Mucosa of rectum (tissue), 2 donors: ENCODE measurements at regions not wholly inside any gene's neighbourhood (a gene's known extent, or its start where the extent isn't known, plus 50 kb on each side); places are given as distances from the start of the nearest gene placed in this dataset.
"Not testable (repeated sequence)": the region's sequence is repeated elsewhere in the genome, so short reads cannot be mapped to it uniquely, and the experiment has no call there.

ENCODE experiments used
- H3K27ac ChIP-seq, 2 donors: one replicate each; pipeline ENCODE4 v1.7.0; 2013; ENCODE audit warnings: inconsistent platforms in 2 of 2, low read depth in 2 of 2, low read length in 2 of 2
- H3K27me3 ChIP-seq, 2 donors: one replicate each; pipeline ENCODE4 v1.7.0; 2013; ENCODE audit warnings: low read length in 2 of 2; ENCODE audit not compliant: control insufficient read depth in 2 of 2, insufficient read depth in 2 of 2
- H3K36me3 ChIP-seq, 2 donors: one replicate each; pipeline ENCODE4 v1.7.0; 2013; ENCODE audit warnings: low read length in 2 of 2; ENCODE audit not compliant: control insufficient read depth in 2 of 2, insufficient read depth in 2 of 2
- H3K4me1 ChIP-seq, 2 donors: one replicate each; pipeline ENCODE4 v1.7.0; 2013; ENCODE audit warnings: low read length in 2 of 2, mild to moderate bottlenecking in 1 of 2; ENCODE audit not compliant: control insufficient read depth in 2 of 2, insufficient read depth in 2 of 2
- H3K4me3 ChIP-seq, 2 donors: one replicate each; pipeline ENCODE4 v1.7.0; 2013; ENCODE audit warnings: low read length in 2 of 2
- H3K9ac ChIP-seq, 2 donors: one replicate each; pipeline ENCODE4 v1.7.0; 2013; ENCODE audit warnings: low read length in 2 of 2, low read depth in 1 of 2, mild to moderate bottlenecking in 1 of 2
- H3K9me3 ChIP-seq, 2 donors: one replicate each; pipeline ENCODE4 v1.7.0; 2013; ENCODE audit warnings: low read length in 2 of 2; ENCODE audit not compliant: control insufficient read depth in 2 of 2
- donor health status: healthy.
- donor health status: Normal muscosa, but diverticular disease.

DNA sequence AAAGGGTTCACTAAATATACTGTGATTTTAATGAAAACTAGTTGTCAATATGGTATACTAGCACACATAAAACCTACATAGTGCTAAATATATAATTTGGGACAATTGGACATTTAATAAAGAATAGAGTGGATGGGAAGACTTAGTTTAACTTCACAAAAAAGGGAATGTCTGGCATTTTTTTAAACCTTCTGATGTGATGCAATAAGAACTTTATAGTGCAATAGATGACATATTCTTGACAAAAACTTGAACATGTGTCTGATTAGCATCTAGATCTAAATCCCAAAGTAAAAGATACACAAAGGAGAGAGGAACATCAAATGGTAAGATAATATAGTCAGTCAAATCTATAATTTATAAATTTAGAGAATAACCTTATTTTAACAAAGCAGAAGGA is 488.3 kb upstream of the SYT1 start:
- Histone ChIP-seq H3K9ac (no peak overlapping the region), H3K9me3 (no peaks in the 10 kb centered on the region), H3K27me3 (no peaks in the 10 kb centered on the region), H3K36me3 (no peaks in the 10 kb centered on the region), H3K4me3 (no peak overlapping the region), H3K4me1 (no peaks in the 10 kb centered on the region), H3K27ac (no peak overlapping the region)

DNA sequence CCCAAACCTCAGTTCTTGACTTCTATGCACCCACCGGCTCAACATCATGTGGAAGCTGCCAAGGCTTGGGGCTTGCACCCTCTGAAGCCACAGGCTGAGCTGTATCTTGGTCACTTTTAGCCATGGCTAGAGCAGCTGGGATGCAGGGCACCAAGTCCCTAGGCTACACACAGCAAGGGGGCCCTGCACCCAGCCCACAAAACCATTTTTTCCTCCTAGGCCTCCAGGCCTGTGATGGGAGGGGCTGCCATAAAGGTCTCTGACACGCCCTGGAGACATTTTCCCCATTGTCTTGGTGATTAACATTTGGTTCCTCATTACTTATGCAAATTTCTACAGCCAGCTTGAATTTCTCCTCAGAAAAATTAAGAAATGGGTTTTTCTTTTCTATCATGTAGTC is 485.5 kb upstream of the SYT1 start:
- H3K4me1 ChIP-seq, H3K9ac ChIP-seq, H3K4me3 ChIP-seq, H3K36me3 ChIP-seq, H3K27me3 ChIP-seq, H3K9me3 ChIP-seq, H3K27ac ChIP-seq: not testable (repeated sequence)

DNA sequence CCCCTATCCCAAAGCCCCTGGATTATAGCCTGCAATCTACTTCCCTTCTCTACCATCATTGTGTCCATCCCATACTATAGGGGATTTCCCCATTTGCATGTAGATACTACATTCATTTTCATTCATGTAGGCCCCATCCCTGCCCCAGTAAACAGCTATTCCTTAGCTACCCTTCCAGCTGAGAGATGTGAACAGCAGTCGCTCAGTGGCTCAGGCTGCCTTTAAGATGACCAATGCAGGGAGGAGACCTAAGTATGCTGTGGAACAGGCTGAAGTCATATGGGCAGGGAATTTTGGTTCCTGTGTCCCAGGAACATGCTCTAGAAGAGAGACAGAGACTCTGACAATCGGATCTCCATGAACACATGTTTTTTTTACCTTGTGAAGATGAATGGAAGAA is 481.2 kb upstream of the SYT1 start:
- Histone ChIP-seq H3K9me3 (no peaks in the 10 kb centered on the region), H3K27ac (no peak overlapping the region), H3K4me3 (no peak overlapping the region), H3K4me1 (no peaks in the 10 kb centered on the region), H3K9ac (no peak overlapping the region), H3K27me3 (no peaks in the 10 kb centered on the region), H3K36me3 (no peaks in the 10 kb centered on the region)

DNA sequence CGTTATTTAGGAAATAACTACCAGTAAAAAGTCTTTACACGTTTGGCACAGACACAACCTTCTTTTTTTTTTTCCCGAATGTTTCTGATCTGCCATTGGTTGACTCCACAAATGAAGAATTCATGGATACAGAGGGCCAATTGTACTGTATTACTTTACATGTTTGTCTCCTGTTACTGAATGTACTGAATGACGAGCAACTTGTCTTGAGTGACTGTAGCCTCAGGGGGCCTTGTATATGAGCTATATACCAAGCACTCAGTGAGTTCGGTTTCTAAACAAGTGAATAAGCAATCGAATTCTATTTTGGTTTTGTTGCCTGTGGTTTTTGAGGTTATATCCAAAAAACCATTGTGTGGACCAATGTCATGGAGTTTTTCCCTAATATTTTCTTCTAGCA is 480.0 kb upstream of the SYT1 start:
- Histone ChIP-seq H3K27ac (no peak overlapping the region), H3K27me3 (no peaks in the 10 kb centered on the region)

DNA sequence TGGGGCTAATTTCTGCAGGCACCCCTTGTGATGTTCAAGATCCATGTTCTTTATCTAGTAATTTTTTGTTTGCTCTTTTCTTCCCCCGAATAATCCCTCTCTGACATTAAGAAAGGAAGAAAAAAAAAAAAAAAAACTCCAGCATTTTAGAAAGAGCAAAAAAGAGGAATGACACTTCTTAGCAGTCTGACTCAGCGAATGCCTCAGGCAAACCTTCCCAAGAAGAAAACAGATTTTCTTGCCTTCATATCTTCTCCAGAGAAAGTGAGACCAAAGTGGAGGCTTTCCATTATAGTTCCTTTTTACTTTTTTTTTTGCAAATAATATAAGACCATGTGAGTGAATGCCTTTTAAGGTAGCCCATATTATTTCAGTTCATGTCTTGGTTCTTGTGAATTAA is 479.0 kb upstream of the SYT1 start:
- Histone ChIP-seq H3K9ac (no peak overlapping the region), H3K4me1 (peaks cover 0 to 2% of the 10 kb centered on the region in 2 donors), H3K36me3 (no peaks in the 10 kb centered on the region), H3K4me3 (no peak overlapping the region), H3K27me3 (no peaks in the 10 kb centered on the region), H3K9me3 (no peaks in the 10 kb centered on the region), H3K27ac (no peak overlapping the region)

More for the DNA sequence above, 480.0 kb upstream of the SYT1 start:
- Histone ChIP-seq H3K9ac (no peak overlapping the region), H3K4me3 (no peak overlapping the region), H3K9me3 (no peaks in the 10 kb centered on the region), H3K4me1 (no peaks in the 10 kb centered on the region), H3K36me3 (no peaks in the 10 kb centered on the region)

DNA sequence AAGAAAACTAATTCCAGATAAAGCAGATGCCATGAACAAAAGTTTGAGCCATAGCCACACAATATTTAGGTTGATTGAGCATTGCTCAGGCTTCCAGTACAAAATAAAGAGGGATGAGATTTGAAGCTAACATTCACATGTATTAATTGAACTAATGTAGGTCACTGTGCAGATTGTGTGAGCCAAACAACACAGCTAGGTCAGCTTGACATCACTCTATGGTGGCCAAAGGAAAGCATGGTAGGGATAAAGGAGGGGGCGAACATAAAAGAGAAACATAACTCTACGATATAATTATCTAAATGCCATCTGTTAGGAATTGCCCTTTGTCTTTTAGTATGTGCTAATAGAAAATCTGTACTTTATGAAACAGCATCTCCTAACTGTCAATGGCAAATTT is 477.7 kb upstream of the SYT1 start:
- Histone ChIP-seq H3K9ac (no peak overlapping the region), H3K4me3 (no peak overlapping the region), H3K27me3 (no peaks in the 10 kb centered on the region), H3K36me3 (no peaks in the 10 kb centered on the region), H3K27ac (no peak overlapping the region), H3K4me1 (peaks cover 0 to 2% of the 10 kb centered on the region in 2 donors), H3K9me3 (no peaks in the 10 kb centered on the region)

DNA sequence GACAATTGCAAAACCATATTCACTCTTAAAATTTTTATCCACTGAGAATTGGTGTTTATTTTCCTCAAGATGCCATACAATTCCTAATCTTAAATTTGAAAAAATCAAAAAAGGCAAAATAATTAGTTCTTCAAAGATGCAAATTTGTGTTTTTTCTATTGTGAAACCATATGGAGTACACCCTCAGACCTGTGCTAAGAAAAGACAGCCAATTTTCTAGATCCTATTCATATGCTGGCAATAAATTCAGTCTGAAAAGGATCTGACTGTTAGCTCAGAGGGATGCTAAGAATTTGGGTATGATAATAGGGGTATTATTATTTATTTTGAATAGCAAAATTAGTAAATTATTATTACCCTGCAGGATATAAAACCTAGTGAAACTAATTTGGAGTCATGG is 476.9 kb upstream of the SYT1 start:
- H3K9ac ChIP-seq: no peak overlapping the region
- H3K4me3 ChIP-seq: no peak overlapping the region
- H3K27ac ChIP-seq: no peak overlapping the region
- peaks cover 0 to 2% of the 10 kb centered on the region in 2 donors for H3K4me1 ChIP-seq
- no peaks in the 10 kb centered on the region for H3K9me3 ChIP-seq
- H3K36me3 ChIP-seq: no peaks in the 10 kb centered on the region
- H3K27me3 ChIP-seq: no peaks in the 10 kb centered on the region

DNA sequence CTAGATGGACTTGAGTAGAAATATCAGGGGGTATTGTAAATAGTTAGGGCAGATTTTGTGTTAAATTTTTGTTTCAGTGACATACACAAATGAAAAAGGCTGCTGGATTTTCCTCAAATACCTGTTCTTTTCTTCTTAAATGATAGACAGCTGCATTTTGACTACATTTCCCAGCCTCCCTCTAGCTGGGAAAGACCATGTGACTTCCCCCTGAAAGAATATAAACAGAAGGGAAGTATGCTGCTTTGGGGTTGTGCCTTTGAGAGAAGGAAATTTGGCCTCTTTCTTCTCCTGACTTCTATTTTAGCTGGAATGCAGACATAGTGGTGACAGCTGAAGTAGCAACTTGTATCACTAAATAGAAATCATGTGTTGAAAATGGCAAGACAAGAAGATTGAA is 476.1 kb upstream of the SYT1 start:
- Histone ChIP-seq H3K27me3 (no peaks in the 10 kb centered on the region), H3K27ac (no peak overlapping the region), H3K4me1 (peaks cover 0 to 2% of the 10 kb centered on the region in 2 donors), H3K4me3 (no peak overlapping the region), H3K9ac (no peak overlapping the region), H3K36me3 (no peaks in the 10 kb centered on the region), H3K9me3 (no peaks in the 10 kb centered on the region)

DNA sequence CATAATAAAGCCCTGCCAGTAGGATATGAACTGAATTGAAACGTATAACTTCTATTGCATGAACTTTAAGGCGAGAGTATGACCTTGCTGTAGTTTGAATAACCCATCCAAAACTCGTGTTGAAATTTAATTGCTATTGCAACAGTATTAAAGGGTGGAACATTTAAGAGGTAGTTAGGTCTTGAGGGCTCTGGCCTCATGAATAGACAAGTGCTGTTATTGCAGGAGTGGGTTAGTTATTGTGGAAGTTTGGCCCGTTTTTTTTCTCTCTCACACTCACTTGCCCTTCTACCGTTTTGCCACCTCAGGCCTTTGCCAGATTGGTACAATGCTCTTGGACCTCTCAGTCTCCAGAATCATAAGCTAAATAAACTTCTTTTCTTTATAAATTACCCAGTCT is 473.7 kb upstream of the SYT1 start:
- no peaks in the 10 kb centered on the region for H3K36me3 ChIP-seq
- no peak overlapping the region for H3K9ac ChIP-seq
- H3K4me1 ChIP-seq: peaks cover 0 to 2% of the 10 kb centered on the region in 2 donors
- H3K9me3 ChIP-seq: no peaks in the 10 kb centered on the region
- H3K4me3 ChIP-seq: no peak overlapping the region
- no peak overlapping the region for H3K27ac ChIP-seq
- H3K27me3 ChIP-seq: no peaks in the 10 kb centered on the region

DNA sequence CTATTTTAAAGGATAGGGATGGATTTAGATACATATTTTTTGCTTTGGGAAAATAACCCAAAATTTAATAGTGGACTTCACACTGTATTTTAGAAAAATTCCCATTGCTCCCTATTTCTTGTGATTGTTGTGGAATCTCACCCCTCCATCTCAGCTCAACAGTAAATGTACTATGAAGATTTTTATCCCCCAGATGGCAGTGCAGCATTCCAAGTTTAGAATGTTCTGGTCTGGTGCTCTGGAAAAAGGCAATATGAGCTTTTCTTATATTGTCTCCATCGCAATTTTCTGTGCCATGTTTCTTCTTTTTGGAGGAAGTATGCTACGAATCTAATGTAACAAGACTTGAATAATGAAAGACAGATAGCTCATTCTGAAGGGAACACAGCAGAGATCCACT is 471.7 kb upstream of the SYT1 start:
- peaks cover 0 to 2% of the 10 kb centered on the region in 2 donors for H3K4me1 ChIP-seq
- H3K4me3 ChIP-seq: no peak overlapping the region
- H3K9me3 ChIP-seq: no peaks in the 10 kb centered on the region
- H3K9ac ChIP-seq: no peak overlapping the region
- no peak overlapping the region for H3K27ac ChIP-seq
- H3K36me3 ChIP-seq: no peaks in the 10 kb centered on the region
- no peaks in the 10 kb centered on the region for H3K27me3 ChIP-seq

DNA sequence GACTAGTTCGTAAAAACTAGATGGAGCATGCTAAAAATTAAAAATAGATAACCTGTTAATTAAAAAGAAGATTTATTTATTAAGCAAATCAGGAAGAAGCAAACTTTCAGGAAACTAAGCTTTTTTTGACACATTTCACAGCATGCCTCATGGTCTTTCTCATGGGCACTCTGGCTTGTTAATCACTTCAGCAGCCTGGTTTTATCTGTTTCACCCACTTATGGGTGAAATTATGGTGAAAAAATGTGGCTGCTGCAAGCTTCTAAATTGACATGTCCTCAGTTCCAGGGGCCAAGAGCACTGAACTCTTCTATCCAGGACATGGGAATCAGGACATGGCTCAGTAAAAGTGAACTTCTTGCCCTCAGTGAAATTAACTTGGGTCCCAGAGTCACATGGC is 468.6 kb upstream of the SYT1 start:
- Histone ChIP-seq H3K36me3 (no peaks in the 10 kb centered on the region), H3K27me3 (no peaks in the 10 kb centered on the region)

More for the DNA sequence above, 468.6 kb upstream of the SYT1 start:
- Histone ChIP-seq H3K9ac (no peak overlapping the region), H3K9me3 (no peaks in the 10 kb centered on the region), H3K4me1 (no peaks in the 10 kb centered on the region), H3K4me3 (no peak overlapping the region), H3K27ac (no peak overlapping the region)
